IMR-90 (cell line): ENCODE measurements at regions not wholly inside any gene's neighbourhood (a gene's known extent, or its start where the extent isn't known, plus 50 kb on each side); places are given as distances from the start of the nearest gene placed in this dataset.

Experiments
- ATAC-seq: fragments of 200-7000 bp; cut with Tn5 transposase; 2 replicates; pipeline ENCODE4 v1.9.1; 2020; ENCODE audit warnings: low read depth, mild to moderate bottlenecking, moderate library complexity
- BruUV-seq: library from RNA; stranded (reverse); fragments of 400-500 nt; replicated peaks from 2 replicates; lab custom pipeline; 2021; lab: Mats Ljungman, UMichigan
- CTCF ChIA-PET: fragments of 300-600 bp; formaldehyde crosslinking; extraction: SDS; loops from one replicate; lab custom pipeline; 2021; ENCODE audit warnings: antibody characterized with exemption; lab: Yijun Ruan, JAX
- POLR2A ChIA-PET: fragments of 300-600 bp; sonication (Branson Sonifier 250); formaldehyde crosslinking; loops from one replicate; lab custom pipeline; 2022; ENCODE audit warnings: antibody characterized with exemption; ENCODE audit not compliant: unreplicated experiment; lab: Charles Lee
- DNase-seq: peaks from one replicate; pipeline ENCODE4 v3.0.0; 2013
- H2AFZ ChIP-seq: replicated peaks from 2 replicates; pipeline ENCODE3; 2013; ENCODE audit warnings: low read length, mild to moderate bottlenecking; ENCODE audit not compliant: poor library complexity
- H2AK5ac ChIP-seq: 2 replicates; pipeline ENCODE4 v1.6.1; 2013; ENCODE audit warnings: low read depth, low read length, inconsistent platforms
- H2AK9ac ChIP-seq: replicated peaks from 2 replicates; pipeline ENCODE3; 2013; ENCODE audit warnings: mild to moderate bottlenecking, low read depth, low read length, moderate library complexity; ENCODE audit not compliant: poor library complexity
- H2BK120ac ChIP-seq: 2 replicates; pipeline ENCODE4 v1.6.1; 2013; ENCODE audit warnings: low read depth, low read length, inconsistent platforms
- H2BK15ac ChIP-seq: 3 replicates; pipeline ENCODE4 v1.6.1; 2013; ENCODE audit warnings: low read depth, low read length, inconsistent platforms
- H2BK20ac ChIP-seq: 2 replicates; pipeline ENCODE4 v1.6.1; 2013; ENCODE audit warnings: low read depth, mild to moderate bottlenecking, inconsistent platforms, low read length, moderate library complexity
- H2BK5ac ChIP-seq: 2 replicates; pipeline ENCODE4 v1.6.1; 2013; ENCODE audit warnings: mild to moderate bottlenecking, low read depth, low read length, inconsistent platforms; ENCODE audit not compliant: poor library complexity, severe bottlenecking
- H3K14ac ChIP-seq: replicated peaks from 2 replicates; pipeline ENCODE4 v1.6.1; 2013; ENCODE audit warnings: low read depth, low read length, inconsistent platforms
- H3K18ac ChIP-seq: 2 replicates; pipeline ENCODE4 v1.6.1; 2013; ENCODE audit warnings: low read depth, low read length, control low read depth
- H3K23ac ChIP-seq: 2 replicates; pipeline ENCODE4 v1.6.1; 2013; ENCODE audit warnings: low read depth, low read length, inconsistent platforms
- H3K27ac ChIP-seq: 2 replicates; pipeline ENCODE4 v1.5.1; 2013; ENCODE audit warnings: mild to moderate bottlenecking, control low read depth, low read length; ENCODE audit not compliant: insufficient read depth
- H3K27me3 ChIP-seq: 2 replicates; pipeline ENCODE4 v1.6.1; 2013; ENCODE audit warnings: low read length; ENCODE audit not compliant: control insufficient read depth, insufficient read depth
- H3K36me3 ChIP-seq: 2 replicates; pipeline ENCODE4 v1.6.1; 2013; ENCODE audit warnings: low read length, mixed read lengths; ENCODE audit not compliant: control insufficient read depth, insufficient read depth
- H3K4ac ChIP-seq: 2 replicates; pipeline ENCODE4 v1.6.1; 2013; ENCODE audit warnings: low read depth, low read length, inconsistent platforms
- H3K4me1 ChIP-seq: 2 replicates; pipeline ENCODE4 v1.6.1; 2013; ENCODE audit warnings: low read length, mixed read lengths; ENCODE audit not compliant: control insufficient read depth, insufficient read depth
- H3K4me2 ChIP-seq: 2 replicates; pipeline ENCODE4 v1.6.1; 2013; ENCODE audit warnings: low read depth, mild to moderate bottlenecking, control low read depth, low read length, moderate library complexity
- H3K4me3 ChIP-seq: 2 replicates; pipeline ENCODE4 v1.5.1; 2013; ENCODE audit warnings: low read depth, mild to moderate bottlenecking, control low read depth, low read length, moderate library complexity; ENCODE audit not compliant: insufficient read depth
- H3K56ac ChIP-seq: 2 replicates; pipeline ENCODE4 v1.6.1; 2013; ENCODE audit warnings: low read length, inconsistent platforms; ENCODE audit not compliant: insufficient read depth; ENCODE audit errors: extremely low read depth
- H3K79me1 ChIP-seq, 2 experiments: 2 replicates each; pipeline ENCODE4 v1.6.1; 2013; ENCODE audit warnings: low read length in 2 of 2, inconsistent platforms in 1 of 2, low read depth in 1 of 2
- H3K9ac ChIP-seq: 2 replicates; pipeline ENCODE4 v1.6.1; 2013; ENCODE audit warnings: low read depth, low read length, control low read depth
- H3K9me1 ChIP-seq: 2 replicates; pipeline ENCODE4 v1.6.1; 2013; ENCODE audit warnings: low read length, inconsistent platforms; ENCODE audit not compliant: insufficient read depth
- H3K9me3 ChIP-seq: 2 replicates; pipeline ENCODE4 v1.6.1; 2013; ENCODE audit warnings: low read length; ENCODE audit not compliant: control insufficient read depth, insufficient read depth
- H4K20me1 ChIP-seq: 2 replicates; pipeline ENCODE4 v1.6.1; 2013; ENCODE audit warnings: low read length, inconsistent platforms; ENCODE audit not compliant: insufficient read depth
- H4K5ac ChIP-seq: 2 replicates; pipeline ENCODE4 v1.6.1; 2013; ENCODE audit warnings: mild to moderate bottlenecking, low read depth, low read length, control low read depth
- H4K8ac ChIP-seq, 2 experiments: 2 replicates each; pipeline ENCODE4 v1.6.1; 2013; ENCODE audit warnings: low read depth in 2 of 2, low read length in 2 of 2, control low read depth in 1 of 2, inconsistent platforms in 1 of 2
- H4K91ac ChIP-seq: 2 replicates; pipeline ENCODE4 v1.6.1; 2013; ENCODE audit warnings: low read depth, low read length, inconsistent platforms; ENCODE audit not compliant: insufficient read depth
- BHLHE40 ChIP-seq: fragments of 150-350 bp; IDR thresholded peaks from 2 replicates; pipeline ENCODE4 v1.6.1; 2016; ENCODE audit warnings: mild to moderate bottlenecking, low read depth, low read length
- CHD1 ChIP-seq: IDR thresholded peaks from 2 replicates; pipeline ENCODE4 v1.6.1; 2012; ENCODE audit warnings: low read depth, low read length, improper control_type of control experiment
- MAFK ChIP-seq: IDR thresholded peaks from 2 replicates; pipeline ENCODE4 v1.6.1; 2012; ENCODE audit warnings: low read depth, low read length, improper control_type of control experiment
- MAZ ChIP-seq: IDR thresholded peaks from 2 replicates; pipeline ENCODE4 v1.6.1; 2012; ENCODE audit warnings: low read depth, mild to moderate bottlenecking, low read length, improper control_type of control experiment, moderate library complexity, borderline replicate concordance
- MXI1 ChIP-seq: IDR thresholded peaks from 2 replicates; pipeline ENCODE4 v1.6.1; 2012; ENCODE audit warnings: low read depth, mild to moderate bottlenecking, low read length, moderate library complexity, borderline replicate concordance
- NFE2L2 ChIP-seq: fragments of 150-350 bp; IDR thresholded peaks from 2 replicates; pipeline ENCODE4 v1.6.1; 2016; ENCODE audit warnings: low read depth, mild to moderate bottlenecking, low read length
- POLR2A ChIP-seq: IDR thresholded peaks from 2 replicates; pipeline ENCODE4 v1.6.1; 2012; ENCODE audit warnings: mild to moderate bottlenecking, low read depth, low read length
- RAD21 ChIP-seq: IDR thresholded peaks from 2 replicates; pipeline ENCODE4 v1.6.1; 2012; ENCODE audit warnings: low read length, improper control_type of control experiment
- RCOR1 ChIP-seq: IDR thresholded peaks from 2 replicates; pipeline ENCODE4 v1.6.1; 2012; ENCODE audit warnings: mild to moderate bottlenecking, low read length, improper control_type of control experiment; ENCODE audit not compliant: insufficient replicate concordance
- SMC3 ChIP-seq: fragments of 150-350 bp; IDR thresholded peaks from 2 replicates; pipeline ENCODE4 v1.6.1; 2016; ENCODE audit warnings: low read depth, mild to moderate bottlenecking, antibody characterized with exemption, low read length, moderate library complexity
- WGBS, 2 experiments: methylation state at CpG; one replicate each; pipeline versions ENCODE4 v1.1.5 to v1.1.7; 2013; ENCODE audit warnings: missing lambda C conversion rate in 2 of 2; ENCODE audit not compliant: insufficient read length in 1 of 2; ENCODE audit errors: extremely low coverage in 2 of 2; 5-methylcytosine and 5-hydroxymethylcytosine counted together
- dilution Hi-C: fragments of 300-500 bp; cut with HindIII; formaldehyde crosslinking; loops from one replicate; pipeline ENCODE4 v1.14.3; 2018; ENCODE audit warnings: low sequenced_read_pairs; ENCODE audit not compliant: unreplicated experiment
- in situ Hi-C: fragments of 300-500 bp; cut with MboI; formaldehyde crosslinking; loops from 3 replicates; pipeline ENCODE4 v1.14.3; 2019; ENCODE audit warnings: low sequenced_read_pairs, inconsistent platforms, mixed read lengths
- intact Hi-C: fragments of 100-400 bp; cut with micrococcal nuclease; formaldehyde crosslinking; loops from 2 replicates; pipeline ENCODE4 v1.10.0; 2022
- TF ChIP-seq, protein P1 (sequence below): fragments of 150-350 bp; IDR thresholded peaks from 2 replicates; pipeline ENCODE4 v1.6.1; 2017; ENCODE audit warnings: mild to moderate bottlenecking, antibody characterized with exemption, low read length, low read depth
- TF ChIP-seq, protein P2 (sequence below): conservative IDR thresholded peaks from 2 replicates; pipeline ENCODE4 v1.5.1; 2012; ENCODE audit warnings: mild to moderate bottlenecking, low read depth, low read length, improper control_type of control experiment

DNA sequence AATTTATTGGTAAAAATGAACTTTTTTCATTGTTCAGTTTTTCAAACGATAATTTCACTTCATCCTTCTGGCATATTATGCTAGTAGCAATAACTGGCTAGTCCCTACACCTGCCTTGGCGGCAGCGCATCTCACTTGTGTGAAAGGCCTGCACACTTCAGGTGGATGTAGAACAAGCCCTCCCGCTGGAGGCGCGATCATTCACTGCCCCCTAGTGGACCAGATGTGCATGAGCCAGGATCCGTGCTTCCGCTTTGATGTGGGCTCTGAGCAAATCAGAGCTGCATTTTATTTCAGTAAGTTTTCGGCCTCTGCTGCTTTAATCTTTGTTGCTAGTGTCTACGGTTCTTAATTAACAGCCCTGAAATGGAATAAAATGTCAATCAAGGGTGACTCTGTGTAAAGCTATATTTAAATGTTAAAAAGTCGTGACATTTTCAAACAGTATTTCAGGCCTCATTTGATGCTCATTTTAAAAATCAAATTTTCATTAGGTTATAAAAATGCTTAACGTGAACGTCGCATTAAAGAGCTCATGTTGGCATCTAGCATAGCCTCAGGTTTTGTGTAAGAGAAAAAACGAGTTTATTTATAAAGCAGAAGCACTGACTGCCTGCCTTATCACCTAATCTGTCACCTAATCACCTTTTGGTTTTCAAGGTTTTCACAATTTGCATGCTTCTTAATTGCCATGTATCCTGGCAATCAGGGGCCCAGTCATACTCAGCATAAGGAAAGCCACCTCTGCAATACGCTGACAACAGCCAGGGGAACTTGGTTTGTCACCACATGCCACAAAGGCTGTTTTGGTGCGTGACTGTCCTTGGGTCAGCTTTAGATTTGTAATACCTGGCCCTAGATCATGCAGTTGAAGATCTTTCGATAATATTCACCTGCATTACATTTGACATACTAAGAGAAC is 112.2 kb downstream of the TEX26 start (continued):
- no peak for TF ChIP-seq MAFK
- TF ChIP-seq RCOR1 = no peak
- TF ChIP-seq CHD1 = no peak
- no peak for TF ChIP-seq MAZ

DNA sequence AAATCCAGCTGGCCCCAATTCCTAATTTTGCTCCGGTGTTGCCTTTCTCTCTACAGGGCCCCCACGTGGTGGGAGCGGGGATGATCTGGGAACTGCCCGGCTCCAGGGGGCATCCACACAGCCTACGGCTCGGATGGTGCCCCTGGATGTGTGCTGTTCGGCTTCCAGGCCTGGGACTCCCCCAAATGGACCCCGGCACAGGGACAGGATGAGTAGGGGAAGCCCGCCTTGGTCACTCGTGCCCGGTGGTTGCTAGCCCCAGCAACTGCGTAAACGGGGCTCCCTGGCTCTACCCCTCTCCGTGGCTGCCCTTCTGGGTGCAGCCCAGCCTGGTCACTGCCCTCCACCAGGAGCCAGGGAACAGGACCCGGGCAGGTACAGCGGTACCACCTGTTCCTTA is 111.5 kb downstream of the TEX26 start:
- Histone ChIP-seq H2BK20ac (no peak overlapping the region), H3K9me3 (no peaks in the 10 kb centered on the region), H3K9me1 (peaks cover 14% of the 10 kb centered on the region; the same call in 1 of the 2 replicates), H4K20me1 (no peaks in the 10 kb centered on the region), H4K8ac (no peak overlapping the region), H3K23ac (no peak overlapping the region), H3K4me2 (no peak overlapping the region), H3K27ac (no peak overlapping the region), H4K5ac (no peak overlapping the region), H3K4me1 (peaks cover 20% of the 10 kb centered on the region), H2BK120ac (no peak overlapping the region), H3K14ac (no peak overlapping the region), H3K9ac (no peak overlapping the region), H3K56ac (no peak overlapping the region), H3K4me3 (no peak overlapping the region), H3K4ac (no peak overlapping the region), H2AFZ (peak overlapping the region; percentile 66), H2AK9ac (no peak overlapping the region), H3K18ac (no peak overlapping the region), H3K36me3 (no peaks in the 10 kb centered on the region), H2BK5ac (no peak overlapping the region), H3K79me1 (no peaks in the 10 kb centered on the region; a peak in 1 of 4 replicates), H3K27me3 (no peaks in the 10 kb centered on the region), H2BK15ac (no peak overlapping the region), H2AK5ac (peak overlapping the region; percentile 23; the same call in 1 of the 2 replicates), H4K91ac (no peak overlapping the region)
- ChIA-PET POLR2A (interaction anchor here (1.0 kb wide), 1 partner anchor 178 kb away, joined by 6 read pairs; no protein-coding TSS in a partner anchor), CTCF (interaction anchor here (0.6 to 1.3 kb wide), 2 partner anchors 179 to 372 kb away, joined by 4 to 5 read pairs; no protein-coding TSS in a partner anchor)
- intact Hi-C loops (loop anchor here (1.0 to 5.0 kb wide), 8 partner anchors 67 to 912 kb away; partner anchors contain the start of genes HMGB1 and USPL1), dilution Hi-C loops (no loop called here), in situ Hi-C loops (loop anchor here (10.0 to 25.0 kb wide), 3 partner anchors 407 to 907 kb away; partner anchors contain the start of gene HMGB1)
- BruUV-seq = no TSS peak
- TF ChIP-seq RAD21 = peak; percentile 41
- TF ChIP-seq NFE2L2 = no peak
- TF ChIP-seq MXI1 = no peak
- no peak for TF ChIP-seq BHLHE40
- TF ChIP-seq, protein P1, sequence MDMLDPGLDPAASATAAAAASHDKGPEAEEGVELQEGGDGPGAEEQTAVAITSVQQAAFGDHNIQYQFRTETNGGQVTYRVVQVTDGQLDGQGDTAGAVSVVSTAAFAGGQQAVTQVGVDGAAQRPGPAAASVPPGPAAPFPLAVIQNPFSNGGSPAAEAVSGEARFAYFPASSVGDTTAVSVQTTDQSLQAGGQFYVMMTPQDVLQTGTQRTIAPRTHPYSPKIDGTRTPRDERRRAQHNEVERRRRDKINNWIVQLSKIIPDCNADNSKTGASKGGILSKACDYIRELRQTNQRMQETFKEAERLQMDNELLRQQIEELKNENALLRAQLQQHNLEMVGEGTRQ = no peak; the same call in 1 of the 2 replicates
- TF ChIP-seq, protein P2, sequence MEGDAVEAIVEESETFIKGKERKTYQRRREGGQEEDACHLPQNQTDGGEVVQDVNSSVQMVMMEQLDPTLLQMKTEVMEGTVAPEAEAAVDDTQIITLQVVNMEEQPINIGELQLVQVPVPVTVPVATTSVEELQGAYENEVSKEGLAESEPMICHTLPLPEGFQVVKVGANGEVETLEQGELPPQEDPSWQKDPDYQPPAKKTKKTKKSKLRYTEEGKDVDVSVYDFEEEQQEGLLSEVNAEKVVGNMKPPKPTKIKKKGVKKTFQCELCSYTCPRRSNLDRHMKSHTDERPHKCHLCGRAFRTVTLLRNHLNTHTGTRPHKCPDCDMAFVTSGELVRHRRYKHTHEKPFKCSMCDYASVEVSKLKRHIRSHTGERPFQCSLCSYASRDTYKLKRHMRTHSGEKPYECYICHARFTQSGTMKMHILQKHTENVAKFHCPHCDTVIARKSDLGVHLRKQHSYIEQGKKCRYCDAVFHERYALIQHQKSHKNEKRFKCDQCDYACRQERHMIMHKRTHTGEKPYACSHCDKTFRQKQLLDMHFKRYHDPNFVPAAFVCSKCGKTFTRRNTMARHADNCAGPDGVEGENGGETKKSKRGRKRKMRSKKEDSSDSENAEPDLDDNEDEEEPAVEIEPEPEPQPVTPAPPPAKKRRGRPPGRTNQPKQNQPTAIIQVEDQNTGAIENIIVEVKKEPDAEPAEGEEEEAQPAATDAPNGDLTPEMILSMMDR = peak; percentile 41
- peak; percentile 42; the same call in 1 of the 2 replicates for TF ChIP-seq SMC3
- TF ChIP-seq POLR2A = no peak
- ATAC-seq (no peak), DNase-seq (no peak)
- WGBS, 2 experiments = no CpG with 5 or more reads among the region's 16 CpGs
